ENCODE measurements at regions not wholly inside any gene's neighbourhood (a gene's known extent, or its start where the extent isn't known, plus 50 kb on each side); places are given as distances from the start of the nearest gene placed in this dataset.

- TF ChIP-seq EZH2phosphoT487 (IDR thresholded peaks at IDR 0.05): no peak
- TF ChIP-seq EZH2 (IDR thresholded peaks at IDR 0.05): no peak
- no peak for TF ChIP-seq CTCF (IDR thresholded peaks at IDR 0.05)
Observed at GRCh38 chr7:51619880-51620279, 303.3 kb upstream of the COBL start.

All from neural progenitor cell (in vitro differentiated cells).